GM21381 (cell line): ENCODE measurements at regions not wholly inside any gene's neighbourhood (a gene's known extent, or its start where the extent isn't known, plus 50 kb on each side); places are given as distances from the start of the nearest gene placed in this dataset.

Experiments used
- ATAC-seq: cut with Tn5 transposase; IDR thresholded peaks from one replicate; pipeline ENCODE4 v1.9.1; 2021; ENCODE audit warnings: mild to moderate bottlenecking, moderate library complexity; ENCODE audit not compliant: unreplicated experiment

DNA sequence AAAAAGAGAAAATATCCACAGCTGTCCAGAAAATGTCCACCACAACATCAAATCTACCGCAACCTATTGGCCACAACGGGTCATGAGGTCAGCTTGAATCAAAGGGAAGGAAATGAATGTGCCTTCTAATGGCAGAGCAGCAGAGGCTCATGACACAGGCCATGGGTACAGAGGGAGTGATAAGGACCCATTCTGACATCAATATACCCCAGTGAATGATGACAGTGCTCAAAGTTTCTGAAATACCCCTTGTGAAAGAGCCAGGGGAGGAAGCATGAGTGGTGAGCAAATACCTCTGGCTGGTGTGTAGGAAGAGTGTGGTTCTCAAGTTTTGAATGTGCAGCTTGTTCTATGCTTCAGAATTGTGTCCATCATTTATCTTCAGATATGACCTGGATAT is 348.2 kb downstream of the IRX1 start:
- no peak for ATAC-seq

DNA sequence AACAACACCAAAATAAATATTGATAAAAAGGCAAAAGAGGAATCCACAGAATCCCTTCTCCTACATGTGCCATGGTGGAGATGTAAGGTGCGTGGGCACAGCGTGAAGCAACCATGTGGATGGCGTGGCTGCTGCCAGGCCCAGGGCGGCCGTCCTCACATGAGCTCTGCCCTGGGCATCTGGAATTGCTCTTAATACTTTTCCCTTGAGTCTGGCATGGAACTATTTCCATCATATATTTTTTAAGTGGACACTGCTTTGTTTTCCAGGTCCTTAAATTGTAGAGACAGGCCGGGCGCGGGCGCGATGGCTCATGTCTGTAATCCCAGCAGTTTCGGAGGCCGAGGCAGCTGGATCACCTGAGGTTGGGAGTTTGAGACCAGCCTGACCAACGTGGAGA is 349.3 kb downstream of the IRX1 start:
- no peak for ATAC-seq

DNA sequence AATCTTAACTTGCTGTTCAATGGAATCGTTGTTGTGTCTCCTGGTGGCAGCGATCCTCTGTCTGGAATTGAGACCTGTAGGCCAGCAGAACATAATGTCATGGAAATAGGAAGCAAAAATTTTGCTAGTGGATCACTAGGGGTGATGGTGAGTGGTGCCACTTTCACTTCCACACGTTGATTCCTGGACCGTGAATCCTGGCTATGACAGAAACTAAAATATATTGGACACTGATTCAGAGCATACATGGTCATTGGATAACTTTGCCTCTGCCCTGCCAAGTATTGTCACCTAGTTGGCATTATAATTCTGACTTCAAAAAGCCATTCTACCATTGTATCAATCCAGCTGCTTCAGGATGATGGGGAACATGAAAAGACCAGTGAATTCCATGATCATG is 353.2 kb downstream of the IRX1 start:
- no peak for ATAC-seq

GRCh38 chr5:3954199-3954598 is 358.6 kb downstream of the IRX1 start:
- ATAC-seq, result no peak

- no peak for ATAC-seq
These were observed 359.0 kb downstream of the IRX1 start for GRCh38 chr5:3954633-3955032.

GRCh38 chr5:3957658-3958057 is 362.0 kb downstream of the IRX1 start:
- no peak for ATAC-seq

GRCh38 chr5:3958389-3958788 is 362.8 kb downstream of the IRX1 start:
- ATAC-seq, result no peak

GRCh38 chr5:3962113-3962512 is 366.5 kb downstream of the IRX1 start:
- ATAC-seq, result no peak

DNA sequence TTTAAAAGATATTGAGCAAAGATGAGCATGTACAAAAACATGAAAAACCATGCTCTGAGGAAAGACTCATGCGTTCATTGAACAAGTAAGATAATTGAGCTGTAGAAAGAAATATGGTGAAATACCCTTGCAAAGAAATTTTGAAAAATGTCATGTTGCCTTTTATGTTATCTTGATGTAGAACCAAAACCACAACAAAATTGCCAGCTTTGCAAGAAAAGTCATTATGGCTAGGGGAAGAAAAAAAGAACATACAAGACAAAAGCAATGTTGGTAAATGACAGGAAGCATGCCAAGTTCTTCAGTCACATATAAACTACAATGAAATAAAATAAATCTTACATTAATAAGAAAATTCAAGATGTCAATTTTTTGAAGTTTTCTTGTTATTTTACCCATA is 368.0 kb downstream of the IRX1 start:
- ATAC-seq, result no peak

DNA sequence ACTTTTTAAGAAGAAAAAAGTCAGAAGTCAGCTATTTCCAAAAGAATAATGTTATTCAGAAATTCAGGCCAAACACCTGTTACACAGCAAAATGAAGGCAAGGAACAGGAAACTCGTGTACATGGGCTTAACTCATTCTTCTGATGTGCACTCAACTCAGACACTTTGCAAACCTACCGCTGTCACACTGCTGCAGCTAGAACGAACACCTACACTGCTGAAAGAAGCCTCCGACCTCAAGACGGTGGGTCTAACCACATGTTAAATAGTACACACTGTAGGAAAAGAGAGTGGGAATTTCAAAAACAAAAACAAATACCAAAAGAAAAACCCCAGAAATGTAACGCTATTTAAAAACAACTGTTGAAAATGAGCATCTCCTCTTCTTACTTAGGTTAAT is 384.5 kb downstream of the IRX1 start:
- no peak for ATAC-seq

DNA sequence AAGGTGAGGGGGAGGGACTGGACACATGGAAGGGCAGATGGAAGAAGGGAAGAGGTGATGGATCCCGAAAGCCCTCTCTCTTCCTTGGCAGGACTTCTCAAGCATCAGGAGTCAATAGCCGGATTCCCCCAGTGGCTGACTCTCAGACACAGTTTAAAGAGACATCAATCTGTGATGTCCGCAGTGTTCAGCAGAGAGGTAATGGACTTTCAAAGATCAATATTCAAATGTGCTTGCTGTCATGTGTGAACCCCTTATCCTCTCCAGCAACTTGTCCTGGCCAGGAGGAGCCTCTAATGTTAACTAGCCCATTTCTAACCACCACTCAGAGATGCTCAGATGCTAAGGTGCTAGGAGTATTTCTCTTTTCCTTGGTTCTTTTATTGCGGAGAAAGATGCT is 392.2 kb downstream of the IRX1 start:
- ATAC-seq, result no peak

DNA sequence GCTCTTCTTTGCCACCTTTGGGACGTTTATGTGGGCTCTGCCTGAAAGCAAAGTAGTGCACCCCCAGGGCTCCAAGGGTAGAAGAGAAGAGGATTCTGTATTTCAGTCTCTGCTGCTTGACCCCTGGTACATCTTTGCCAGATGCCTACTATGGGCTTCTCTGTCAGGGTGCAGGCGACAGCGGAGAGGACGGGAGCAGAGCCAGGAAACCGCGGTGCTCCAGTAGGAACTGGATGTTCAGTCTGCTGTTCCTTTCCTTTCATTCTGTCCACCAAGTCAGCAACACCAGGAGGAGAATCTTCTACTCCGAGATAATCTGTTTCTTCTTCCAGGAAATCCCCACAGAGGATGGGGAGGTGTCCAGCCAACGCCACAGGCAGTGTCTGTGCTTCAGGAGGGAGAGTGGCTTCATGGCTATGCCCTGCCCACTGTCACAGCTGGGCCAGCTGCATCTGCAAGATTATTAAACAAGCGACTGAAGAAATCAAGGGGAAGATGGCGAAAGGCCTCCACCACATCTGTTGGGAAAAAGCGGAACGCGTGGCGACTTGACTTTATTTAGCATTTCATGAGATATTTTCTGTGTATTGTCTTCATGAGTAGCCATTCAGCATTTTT is 398.3 kb downstream of the IRX1 start:
- no peak for ATAC-seq

DNA sequence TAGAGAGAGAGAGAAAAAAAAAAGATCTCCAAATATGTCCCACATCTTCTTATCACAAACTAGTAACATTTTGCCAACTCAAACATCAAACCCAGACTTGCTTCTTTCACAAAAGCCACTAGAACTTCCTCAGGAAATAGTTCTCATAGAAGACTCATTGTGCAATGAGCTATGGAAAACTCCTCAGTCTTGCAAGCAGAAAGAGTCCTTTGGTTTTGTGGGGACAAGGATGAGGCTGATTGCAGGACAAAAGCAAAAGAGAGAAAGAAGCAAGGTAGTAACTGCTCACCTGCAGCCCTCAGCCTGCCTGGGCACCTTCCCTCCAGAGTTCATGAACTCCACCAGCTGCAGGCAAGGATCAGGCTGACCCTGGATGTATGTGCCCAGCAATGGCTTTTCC is 399.0 kb downstream of the IRX1 start:
- ATAC-seq, result no peak

DNA sequence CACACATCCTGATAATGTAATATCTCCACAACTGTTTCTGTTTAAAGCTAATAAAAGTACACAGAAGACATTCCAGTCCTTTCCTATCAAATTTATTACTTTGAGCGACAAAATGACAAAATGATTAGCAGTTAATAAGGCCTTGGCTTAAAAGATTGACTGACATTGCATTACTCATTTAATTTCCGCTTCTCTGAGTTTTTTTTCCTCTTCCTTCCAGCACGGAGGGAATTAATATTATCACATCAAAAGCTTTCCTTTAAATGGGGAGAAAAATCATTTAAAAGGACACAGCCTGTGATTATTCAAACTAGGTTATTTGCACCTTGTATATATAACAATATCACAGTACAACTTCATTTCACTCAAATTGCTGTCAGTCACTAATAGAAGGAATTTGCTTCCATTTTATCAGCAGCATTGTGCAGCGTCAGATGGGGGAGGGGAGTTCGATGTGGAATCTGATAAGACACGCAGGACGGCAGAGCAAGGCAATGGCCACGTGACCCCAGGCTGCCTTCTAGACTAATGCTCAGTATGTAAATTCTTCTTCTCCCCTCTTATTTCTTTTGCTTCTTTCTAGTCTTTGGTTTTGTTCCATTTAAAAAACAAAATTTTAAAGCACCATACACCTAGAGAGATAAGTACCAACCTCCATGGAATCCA is 400.5 kb downstream of the IRX1 start:
- ATAC-seq, result no peak

- no peak for ATAC-seq
These were observed 401.2 kb downstream of the IRX1 start for GRCh38 chr5:3996707-3997336.

- no peak for ATAC-seq
These were observed 402.0 kb downstream of the IRX1 start for GRCh38 chr5:3997670-3998069.

DNA sequence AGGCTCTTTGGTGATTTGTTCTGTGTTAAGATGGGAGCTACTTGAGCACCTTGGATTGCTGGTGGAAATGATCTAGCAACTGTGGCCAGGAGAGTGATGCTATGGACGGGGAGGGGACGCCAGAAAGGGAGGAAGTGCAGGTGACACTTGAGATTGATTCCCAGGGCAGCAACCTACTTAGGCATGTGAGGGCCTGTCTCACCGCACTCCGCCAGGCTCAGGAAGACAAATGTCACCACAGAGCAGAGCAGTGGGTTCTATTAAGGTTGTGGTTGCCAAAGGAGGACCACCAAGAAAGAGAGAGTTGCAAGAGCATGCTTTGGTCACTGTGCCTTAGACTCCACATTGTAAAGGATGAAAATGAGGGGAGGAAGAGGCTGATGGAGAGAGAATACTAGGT is 404.3 kb downstream of the IRX1 start:
- ATAC-seq, result no peak

- ATAC-seq, result no peak
These were observed 405.4 kb downstream of the IRX1 start for GRCh38 chr5:4001004-4001403.

DNA sequence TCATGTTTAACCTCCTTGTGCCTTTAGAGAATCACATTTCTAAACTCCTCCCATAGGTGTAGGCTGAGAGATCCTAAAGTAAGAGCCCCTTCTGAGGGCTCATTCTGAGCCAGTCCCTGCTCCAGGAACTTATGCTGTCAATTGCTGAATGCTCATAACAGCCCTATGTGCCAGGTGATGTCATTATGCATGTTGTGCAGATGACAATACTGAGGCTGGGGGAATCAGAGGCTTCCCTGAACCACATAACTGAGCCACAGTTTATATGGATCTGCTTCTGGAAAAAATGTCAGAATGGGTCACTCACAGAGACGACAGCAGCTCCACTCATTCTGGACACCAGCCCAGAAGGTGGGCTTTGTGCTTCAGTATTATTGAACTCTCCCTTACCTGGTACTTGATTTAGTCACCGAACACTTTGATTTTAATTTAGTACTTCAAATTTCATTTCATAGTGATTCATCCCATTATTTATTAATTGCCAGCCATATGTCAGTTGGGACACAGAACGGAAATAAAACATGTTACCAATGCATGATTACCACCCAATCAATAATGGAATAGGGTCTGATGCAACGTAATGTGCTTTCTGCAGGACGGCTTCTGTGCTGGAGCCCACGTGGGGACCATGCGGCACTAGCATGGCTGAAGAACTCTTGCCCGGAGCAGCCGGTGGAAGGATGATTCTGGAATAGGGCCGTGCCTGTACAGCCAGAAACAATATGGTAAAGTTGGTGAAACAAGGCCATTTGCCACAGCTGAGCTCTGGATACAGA is 406.3 kb downstream of the IRX1 start:
- ATAC-seq, result no peak

GRCh38 chr5:4005335-4005734 is 409.7 kb downstream of the IRX1 start:
- no peak for ATAC-seq

DNA sequence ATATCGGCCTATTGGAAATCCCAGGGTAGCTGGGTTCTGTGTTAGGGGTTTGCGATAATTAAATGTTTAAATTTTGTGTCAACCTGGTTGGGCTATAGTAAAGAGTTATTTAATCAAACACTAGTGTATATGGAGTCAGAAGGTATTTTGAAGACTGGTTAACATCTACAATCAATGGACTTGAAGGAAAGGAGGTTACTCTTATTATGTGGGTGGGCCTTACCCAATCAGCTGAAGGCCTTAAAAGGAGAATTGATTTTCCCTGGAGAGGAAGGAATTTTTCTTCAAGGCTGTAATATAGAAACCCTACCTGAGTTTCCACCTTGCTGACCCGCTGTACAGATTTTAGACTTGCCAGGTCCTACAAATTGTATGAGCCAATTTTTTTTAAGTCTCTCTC is 411.4 kb downstream of the IRX1 start:
- no peak for ATAC-seq

DNA sequence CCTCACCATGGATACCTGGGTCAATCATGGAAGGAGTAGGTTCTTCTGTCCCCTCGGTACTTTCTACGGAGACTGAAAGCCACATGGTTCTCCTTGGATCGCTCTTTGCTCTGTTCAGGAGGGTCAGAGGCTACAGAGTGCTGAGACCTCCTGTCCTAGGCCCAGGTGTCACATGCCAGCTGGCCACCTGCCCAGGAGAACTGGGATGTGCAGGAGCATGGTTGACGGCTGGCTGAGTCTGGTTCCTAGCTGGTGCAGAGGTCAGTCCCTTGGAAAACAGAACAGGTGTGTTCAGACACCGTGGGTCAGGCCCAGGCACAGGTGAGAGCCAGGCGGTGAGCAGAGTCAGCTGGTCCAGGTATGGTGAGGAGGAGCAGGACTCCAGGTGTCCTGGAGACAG is 416.3 kb downstream of the IRX1 start:
- no peak for ATAC-seq
